GM21717 (cell line): ENCODE measurements at regions not wholly inside any gene's neighbourhood (a gene's known extent, or its start where the extent isn't known, plus 50 kb on each side); places are given as distances from the start of the nearest gene placed in this dataset.

Experiments
- ATAC-seq: cut with Tn5 transposase; IDR thresholded peaks from one replicate; pipeline ENCODE4 v1.9.1; 2021; ENCODE audit warnings: mild to moderate bottlenecking, moderate library complexity; ENCODE audit not compliant: unreplicated experiment

DNA sequence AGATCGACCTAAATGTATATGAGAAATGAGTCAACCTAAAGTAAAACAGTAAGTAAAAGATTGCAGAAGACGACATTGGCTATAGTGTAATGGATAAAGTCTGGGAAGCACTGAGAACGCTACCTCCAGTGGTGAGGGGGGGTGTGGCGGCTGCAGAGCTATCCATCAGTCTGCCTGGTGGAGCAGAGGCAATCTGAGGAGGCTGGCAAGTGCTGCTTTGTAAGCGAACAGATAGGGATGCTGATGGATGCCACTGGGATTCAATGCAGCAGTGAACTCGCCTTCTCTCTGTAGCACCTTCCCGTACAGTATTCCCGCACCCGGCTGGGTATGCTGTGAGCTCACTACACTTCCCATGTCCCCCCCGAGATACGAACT lies 261.5 kb downstream of the NSG2 start:
- no peak for ATAC-seq

DNA sequence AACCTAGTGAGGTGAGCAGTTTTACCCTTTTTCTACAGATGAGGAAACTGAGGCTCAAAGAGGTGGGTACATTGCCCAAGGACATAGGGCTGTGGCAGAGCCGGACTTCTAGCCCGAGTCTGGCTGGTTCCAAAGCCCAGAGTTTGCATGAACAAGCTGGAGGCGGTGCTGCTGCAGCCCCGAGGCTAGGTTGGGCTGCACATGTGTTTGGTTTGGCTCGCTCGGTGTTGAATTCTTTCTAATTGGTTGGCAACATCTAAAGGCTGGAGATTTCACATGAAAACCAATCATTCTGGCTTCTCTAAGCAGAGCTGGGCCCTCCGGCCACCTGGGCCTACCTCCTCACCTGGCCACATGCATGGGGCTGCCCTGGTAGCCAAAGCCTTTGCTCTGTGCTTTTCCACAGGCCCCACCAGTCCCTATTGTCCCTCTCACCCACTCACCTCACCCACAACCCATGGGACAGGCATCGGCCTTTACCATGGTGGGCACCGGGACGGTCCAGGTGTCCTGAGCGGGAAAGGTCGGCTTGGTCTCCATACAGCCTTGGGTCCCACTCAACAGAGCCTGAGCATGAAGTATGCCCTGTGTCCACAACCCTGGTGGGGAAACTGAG lies 262.3 kb downstream of the NSG2 start:
- no peak for ATAC-seq

DNA sequence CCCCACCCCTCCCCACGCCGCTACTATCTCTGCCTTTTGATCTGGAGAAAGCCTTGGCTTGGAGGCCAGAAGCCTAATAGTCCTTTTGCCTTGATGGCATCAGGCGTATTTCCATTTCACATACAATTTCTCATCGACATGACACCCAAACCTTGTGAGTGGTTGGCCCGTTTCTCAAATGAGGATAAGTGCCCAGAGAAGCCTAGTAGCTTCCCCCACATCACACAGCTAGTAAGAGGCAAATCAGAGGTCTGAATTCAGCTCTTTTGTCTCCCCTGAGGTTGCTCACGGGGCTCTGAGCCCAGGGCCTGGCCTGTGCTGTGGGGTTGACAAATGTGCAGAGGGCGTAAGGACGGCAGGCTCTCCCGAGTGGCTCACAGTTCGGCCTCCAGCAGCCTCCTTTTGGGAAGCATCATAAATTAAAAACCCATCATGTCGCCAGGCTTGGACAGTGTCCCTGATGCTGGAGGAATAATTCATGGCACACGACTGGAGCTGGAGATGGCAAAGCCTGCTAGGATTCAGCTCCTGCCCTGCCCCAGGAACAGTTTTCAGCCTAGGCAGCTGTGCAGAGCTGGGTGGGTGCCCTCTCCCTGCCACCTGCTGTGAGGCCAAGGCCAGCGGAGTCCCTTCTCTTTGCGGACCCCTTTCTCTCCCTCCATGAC lies 263.8 kb downstream of the NSG2 start:
- ATAC-seq = no peak

DNA sequence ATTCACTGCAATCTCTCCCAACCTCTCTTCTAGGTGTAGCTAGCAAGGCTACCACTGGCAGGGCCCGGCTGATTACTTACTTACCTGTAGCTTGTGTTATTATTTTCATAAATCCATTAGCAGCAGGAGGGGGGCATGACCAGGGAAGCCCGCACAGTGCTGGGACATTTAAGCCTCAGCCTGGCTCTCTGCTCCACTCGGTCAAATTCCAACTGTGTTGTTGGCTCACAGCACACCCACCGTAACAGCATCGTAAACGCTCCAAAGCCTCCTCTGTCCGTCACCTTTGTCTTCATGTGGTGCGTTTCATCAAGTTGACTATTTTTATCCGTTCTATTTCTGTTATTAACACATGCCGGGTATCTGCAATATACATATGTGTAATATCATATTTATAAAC lies 264.7 kb downstream of the NSG2 start:
- no peak for ATAC-seq

DNA sequence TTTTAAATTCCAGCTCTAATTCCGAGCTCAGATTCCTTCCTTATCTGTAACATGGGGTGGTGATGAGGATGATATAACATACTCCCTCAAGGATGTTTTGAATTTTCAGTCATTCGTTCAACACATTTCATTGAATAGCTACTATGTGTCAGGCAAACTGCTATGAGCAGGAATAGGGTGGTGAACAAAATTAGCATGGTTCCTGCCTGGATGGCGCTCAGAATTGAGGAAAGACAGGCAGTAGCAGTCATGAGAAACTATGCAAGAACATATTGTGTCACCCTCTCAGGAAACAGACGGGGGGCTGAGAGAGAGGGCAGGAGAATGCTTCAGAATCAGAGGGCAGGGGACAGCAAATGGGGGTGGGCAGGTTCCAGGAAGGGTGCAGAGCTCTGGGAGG lies 265.2 kb downstream of the NSG2 start:
- no peak for ATAC-seq

DNA sequence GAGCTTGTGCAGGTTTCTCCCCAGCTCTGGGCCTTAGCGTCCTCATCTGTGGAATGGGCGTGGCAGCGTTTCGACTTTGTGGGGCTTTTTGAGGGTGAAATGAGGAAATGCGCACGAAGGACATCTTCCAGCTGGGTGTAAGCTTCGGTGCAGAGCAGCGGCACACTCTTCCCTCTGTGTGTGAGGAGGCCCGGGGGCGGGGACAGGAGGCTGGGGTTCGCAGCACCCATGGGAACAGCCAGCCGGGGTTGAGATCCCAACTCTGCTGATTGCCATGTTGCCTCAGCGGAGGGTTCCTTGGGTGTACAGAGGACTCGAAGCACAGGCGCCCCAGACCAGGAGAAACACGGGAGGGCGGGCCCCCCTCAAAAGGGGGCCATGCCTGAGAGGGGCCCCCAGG lies 265.6 kb downstream of the NSG2 start:
- no peak for ATAC-seq

DNA sequence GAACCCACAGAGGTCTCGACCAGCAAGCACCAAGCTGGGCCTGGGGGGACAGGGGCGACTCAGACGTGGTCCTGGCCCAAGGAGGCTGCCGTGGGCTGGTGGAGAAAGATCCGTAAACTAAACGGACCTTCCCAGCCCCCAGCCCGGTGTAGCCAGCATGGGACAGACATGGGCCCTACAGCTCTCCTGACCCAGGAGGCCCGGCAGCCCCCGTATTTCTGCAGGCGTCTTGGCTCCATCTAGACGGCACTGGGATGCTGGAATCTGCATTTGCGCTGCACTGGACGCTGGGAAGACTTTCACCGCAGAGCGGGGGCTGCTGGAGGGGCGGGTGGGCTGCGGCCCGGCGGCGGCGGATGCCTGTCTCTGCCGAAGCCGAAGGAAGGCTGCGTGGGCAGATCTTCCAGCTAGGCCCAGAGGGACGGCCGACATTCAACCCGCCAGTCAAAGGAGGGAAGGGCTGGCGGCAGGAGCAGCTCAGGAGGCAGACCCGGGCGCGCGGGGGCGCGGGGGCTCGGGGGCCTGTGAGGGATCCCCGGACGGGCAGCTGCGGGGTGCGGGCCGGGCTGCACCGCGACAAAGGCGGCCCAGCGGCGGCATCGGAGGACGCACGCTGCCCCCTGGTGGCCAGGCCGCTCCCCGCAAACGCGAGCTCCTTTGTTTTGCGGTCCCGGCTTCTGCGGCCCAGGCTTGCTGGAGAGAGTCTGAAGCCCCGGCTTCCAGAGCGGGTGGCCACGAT lies 266.2 kb downstream of the NSG2 start:
- peak; percentile 62 for ATAC-seq

DNA sequence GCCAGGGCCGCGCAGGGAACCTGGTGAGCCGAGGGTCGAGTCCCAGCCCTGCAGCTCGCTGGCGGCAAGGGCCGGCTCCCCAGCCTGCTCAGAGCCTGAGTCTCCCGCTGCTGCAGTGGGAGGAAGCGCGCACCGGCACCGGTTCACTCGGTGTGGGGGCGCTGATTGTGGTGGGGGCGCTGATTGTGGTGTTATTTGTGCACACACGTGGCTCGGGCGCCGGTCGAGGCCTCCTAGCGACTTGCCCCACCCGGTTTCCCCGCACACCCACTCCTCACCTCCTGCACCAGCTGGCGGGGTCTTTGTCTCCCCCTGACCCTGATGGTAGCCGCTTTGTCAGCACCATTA lies 266.7 kb downstream of the NSG2 start:
- ATAC-seq = no peak

DNA sequence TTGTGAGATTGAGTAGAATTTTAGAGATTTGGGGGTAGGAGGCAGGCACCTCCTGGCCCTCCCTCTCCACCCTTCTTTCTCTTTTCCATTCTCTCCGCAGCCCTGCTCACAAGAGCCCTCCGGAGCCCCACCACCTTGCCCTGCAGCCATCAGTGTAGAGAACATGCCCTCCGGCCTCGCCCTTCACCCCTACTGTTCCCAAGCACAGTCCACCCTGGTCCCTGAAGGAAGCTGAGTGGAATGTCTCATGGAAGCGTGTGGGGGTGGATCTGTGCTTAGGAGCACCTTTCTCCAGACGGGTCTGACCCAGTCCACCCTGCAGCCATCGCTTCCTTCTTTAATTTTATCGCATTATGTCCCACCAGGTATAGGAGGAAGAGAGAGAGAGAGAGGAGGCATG lies 267.1 kb downstream of the NSG2 start:
- no peak for ATAC-seq

DNA sequence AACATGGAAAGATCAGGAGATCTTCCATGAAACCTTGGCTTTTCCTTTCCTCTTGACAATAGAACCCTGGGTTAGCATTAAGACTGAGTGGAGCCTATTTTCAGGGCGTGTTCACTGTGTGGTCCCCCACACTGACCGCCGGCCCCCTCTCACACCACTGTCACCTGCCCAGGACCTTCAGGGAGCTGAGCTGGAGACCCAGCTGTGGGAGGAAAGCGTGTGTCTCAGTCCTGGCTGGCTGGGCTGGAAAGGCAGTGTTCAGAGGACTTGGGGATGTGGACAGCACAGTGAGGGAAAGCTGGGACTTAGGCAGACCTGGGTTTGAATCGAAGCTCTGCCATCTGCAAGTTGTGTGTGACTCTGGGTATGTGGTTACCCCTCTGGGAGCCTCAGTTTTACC lies 268.1 kb downstream of the NSG2 start:
- no peak for ATAC-seq

DNA sequence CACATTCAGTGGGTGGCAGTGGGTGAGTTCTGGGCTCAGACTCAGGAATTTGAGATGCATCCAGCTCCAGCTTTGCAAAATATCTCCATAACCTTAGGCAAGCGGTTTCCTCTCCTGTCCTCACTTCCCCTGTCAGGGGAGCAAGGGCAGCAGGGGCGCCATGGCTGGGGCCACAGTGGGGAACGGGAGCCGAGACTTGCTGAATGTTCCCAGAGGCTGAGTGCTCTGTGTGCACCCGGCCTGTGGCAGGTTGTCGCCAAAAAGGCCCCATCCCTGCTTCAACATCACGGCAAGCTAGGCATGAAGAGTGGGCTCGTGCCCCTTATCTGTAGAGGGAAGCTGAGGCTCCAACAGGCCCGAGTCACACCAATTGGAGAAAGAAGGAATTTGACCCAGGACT lies 268.8 kb downstream of the NSG2 start:
- no peak for ATAC-seq

DNA sequence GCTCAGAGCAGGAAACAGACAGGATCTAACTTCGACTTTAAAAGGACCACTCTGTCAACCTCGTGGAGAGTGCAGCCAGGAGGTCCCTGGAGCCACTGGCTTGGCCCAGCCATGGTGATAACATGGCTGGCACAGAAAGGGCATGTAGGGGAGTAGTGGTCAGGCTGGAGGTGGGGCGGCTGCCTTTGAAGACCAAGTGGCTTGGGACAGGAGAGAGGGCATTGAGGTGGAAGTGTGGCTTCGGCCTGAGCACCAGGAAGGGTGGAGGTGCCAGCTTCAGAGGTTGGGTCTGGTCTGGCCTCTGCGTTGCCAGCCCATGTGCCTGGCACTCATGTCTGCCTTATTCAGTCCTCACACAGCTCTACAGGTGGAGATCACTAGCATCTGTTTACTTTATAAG lies 270.0 kb downstream of the NSG2 start:
- ATAC-seq = no peak

DNA sequence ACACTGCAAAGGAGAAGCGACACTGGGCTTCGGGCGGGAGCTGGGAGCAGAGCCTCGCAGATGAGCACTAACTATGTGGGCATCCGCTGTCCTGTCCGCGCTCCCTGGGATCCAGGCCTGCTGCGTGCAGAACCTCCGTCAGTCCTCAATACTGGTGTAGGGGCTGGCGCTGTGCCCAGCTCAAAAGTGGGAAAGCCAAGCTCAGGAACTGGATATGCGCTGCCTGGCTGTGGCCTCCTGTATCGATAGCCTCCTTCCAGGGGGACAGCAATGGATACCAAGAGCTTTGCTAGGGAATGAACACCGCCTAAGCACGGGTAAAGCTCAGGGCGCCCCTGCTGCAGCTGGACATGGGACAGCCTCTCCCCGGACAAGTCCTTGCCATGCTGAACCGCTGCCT lies 270.4 kb downstream of the NSG2 start:
- ATAC-seq = no peak

DNA sequence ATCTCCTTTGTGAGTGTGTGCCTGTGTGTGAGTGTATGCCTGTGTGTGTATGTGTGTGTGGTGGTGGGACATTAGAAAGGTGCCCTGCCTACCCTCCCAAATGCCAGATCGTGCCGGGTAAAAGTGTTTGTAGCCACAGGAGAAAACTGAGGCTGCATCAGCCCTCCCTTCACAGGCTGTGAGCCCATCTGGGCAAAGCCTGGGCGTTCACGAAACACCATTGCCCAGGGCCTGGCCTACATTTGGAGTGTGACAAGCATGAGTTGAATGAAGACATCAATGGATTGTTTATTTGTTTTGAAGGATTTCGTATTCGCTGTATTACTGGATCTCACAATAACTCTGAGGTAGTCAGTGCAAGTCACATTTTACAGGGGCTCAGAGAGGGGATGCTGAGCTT lies 270.8 kb downstream of the NSG2 start:
- ATAC-seq = no peak

DNA sequence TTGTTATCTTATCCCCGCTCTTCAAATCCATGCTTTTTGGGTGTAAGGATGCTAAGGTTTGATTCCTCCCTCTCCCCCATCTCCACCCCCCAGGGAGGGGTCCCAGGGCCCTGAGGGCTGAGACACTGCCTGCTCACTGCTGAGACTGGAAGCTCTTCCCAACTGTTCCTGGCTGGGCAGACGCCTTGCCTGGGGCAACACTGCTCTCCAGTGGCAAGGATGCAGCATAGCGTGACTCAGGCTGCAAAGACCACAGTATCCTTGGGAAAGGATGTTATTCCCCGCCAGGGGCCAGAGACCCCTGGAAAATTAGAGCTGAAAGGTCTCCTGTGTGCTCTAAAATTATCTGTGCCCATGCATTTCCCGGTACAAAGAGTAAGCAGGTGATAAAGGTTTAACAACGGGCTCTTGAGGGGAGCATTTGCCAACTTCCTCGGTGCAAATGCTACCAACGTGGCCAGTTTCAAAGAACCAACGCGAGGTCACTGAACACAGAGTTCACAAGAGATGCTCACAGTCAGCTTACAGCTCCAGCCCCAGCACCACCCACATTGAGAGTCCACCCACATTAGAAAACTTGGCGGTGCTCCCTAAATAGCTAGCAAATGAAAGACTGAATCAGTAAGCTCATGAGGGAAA lies 271.9 kb downstream of the NSG2 start:
- no peak for ATAC-seq

DNA sequence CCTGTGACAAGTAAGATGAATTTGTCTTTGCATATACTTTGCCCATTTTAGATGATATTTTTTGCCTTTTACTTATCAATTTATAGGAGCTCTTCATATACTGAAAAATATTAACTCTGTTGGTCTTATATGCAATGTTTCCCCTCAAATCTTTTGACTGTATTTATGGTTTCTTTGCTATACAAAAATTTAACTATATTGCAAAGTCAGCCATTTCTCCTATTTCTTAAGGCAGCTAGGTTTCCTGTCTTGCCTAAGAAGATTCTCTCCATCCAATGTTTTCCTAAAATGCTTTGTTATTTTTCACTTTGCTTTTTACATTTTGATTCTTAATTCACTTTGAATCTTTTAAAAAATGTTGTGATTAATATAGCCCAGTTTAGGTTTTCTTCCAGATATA lies 273.1 kb downstream of the NSG2 start:
- ATAC-seq = no peak

DNA sequence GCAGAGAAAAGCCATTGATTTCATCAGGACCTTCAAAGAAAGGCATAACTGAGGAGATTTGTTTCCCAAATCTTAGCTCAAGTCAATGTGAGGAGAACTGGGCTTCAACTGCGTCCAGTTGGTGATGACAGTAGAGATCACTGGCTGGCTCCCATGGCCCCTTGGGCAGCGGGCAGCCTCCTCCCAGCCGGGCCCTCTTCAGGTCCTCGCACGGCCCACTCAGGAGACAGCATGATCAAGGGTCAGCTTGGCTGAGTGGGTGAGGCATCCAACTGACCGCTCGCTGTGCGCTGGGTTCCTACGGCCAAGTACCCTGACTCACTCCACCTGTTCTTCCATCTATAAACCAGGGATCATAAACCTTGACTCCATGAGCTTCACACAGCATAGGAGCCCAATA lies 274.0 kb downstream of the NSG2 start:
- ATAC-seq = no peak

DNA sequence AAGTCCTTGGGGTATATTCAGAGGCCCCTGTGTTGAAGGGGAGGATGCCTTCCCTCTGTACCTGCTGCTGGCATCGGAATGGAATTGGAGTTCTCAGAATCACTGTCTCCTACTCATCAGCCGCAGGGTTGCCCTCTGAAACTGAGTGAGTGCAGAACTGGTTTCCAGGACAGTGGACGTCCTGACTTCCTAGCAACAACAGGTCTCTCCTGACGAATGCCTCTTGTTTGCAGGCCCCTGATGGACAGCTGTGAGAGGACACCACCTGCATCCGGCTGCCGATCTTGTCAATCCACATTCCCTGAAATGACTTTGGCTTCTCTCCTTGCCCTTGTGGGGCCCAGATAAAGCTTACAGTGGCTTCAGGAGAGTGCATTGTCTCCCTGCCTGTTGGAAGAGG lies 274.5 kb downstream of the NSG2 start:
- ATAC-seq = no peak

DNA sequence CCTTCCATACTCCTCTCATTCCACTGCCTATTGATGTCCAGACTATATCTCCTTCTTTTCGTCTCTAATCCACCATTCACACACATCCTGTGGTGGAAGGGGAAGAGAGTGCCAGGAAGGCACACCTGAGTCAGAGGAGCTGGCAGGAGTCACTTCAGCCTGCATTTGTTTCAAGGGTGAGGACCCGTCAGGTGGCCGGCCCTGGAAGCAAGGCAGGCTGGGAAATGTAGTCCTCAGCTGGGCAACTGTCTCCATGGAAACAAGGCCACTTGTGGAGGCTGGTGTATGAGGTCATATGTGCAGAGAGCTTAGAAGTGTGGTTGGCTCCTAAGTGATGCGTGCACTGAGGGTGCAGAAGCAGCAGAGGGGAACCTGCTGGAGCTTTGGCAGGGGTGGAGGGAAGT lies 278.4 kb downstream of the NSG2 start:
- peak; percentile 91 for ATAC-seq

DNA sequence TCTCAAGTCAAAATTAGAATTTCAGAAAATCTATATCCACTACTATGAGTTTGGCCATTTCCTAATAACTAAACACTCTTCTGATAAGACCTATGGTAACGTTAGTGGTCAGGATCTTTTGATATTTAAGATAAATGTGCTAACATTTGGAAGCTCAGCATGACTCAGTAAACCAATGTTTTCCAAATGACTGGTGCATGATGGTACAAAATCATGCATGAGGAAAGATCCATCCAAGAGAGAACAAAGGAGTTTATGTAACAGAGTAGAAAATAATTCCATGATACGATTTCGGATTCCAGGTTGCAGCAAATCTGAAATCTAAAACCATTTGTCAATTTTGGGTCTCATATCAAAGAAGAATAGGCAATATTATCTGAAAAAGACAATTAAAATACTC lies 279.2 kb downstream of the NSG2 start:
- ATAC-seq = no peak

DNA sequence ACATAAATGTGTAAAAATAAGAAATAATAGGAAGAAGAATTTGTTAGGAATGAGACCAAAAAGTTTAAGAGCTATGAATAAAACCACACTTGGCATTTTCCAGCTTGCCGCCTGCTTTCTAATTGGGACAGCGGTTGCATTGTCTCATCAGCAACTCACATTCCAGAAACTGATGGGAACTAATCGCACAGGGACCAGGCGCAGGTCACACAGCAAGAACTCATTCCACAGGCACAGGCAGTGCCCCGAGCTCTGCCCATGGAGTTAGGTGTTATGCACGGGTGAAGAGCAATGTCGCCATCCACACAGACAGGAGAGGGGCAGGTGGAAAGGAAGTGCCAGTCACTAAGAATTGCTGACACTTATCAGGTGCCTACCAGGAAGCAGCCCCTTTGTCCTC lies 279.9 kb downstream of the NSG2 start:
- no peak for ATAC-seq

DNA sequence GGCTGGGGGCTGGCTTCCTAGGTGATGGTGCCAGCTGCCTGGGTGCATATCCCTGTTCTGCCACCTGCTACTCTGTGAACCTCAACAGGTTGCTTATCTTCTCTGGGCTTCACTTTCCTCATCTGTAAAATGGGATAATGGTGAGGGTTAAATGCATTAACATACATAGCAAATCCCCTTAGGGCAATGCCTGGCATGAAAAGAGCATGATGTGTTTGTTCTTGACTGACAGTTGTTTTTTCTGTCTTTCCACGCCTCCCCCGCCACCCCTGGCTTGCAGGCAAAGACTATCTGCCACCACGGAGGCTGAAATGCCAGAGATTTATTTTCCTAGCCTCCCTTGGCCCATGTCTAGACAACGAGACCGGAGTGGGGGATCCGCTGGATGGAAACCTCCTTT lies 280.5 kb downstream of the NSG2 start:
- ATAC-seq = no peak
